Liver (tissue), 3 donors: ENCODE measurements at regions not wholly inside any gene's neighbourhood (a gene's known extent, or its start where the extent isn't known, plus 50 kb on each side); places are given as distances from the start of the nearest gene placed in this dataset.

Experiments
- EGR1 ChIP-seq, 2 donors: IDR thresholded peaks; 2 replicates each; pipeline ENCODE4 v1.6.1; 2016 to 2018; ENCODE audit warnings: antibody characterized with exemption in 2 of 2, low read depth in 2 of 2
- GABPA ChIP-seq, 2 donors: IDR thresholded peaks in 1 of 2; conservative IDR thresholded peaks in 1 of 2; 2 replicates each; pipeline ENCODE4 v1.6.1; 2016; ENCODE audit warnings: antibody characterized with exemption in 2 of 2, mild to moderate bottlenecking in 1 of 2, moderate library complexity in 1 of 2
- NR2F2 ChIP-seq: IDR thresholded peaks from 2 replicates; pipeline ENCODE4 v1.6.1; 2016; ENCODE audit warnings: antibody characterized with exemption
- RAD21 ChIP-seq, 2 donors: IDR thresholded peaks; 2 replicates each; pipeline ENCODE4 v1.6.1; 2016; ENCODE audit warnings: antibody characterized with exemption in 2 of 2, mild to moderate bottlenecking in 2 of 2
- RXRA ChIP-seq, 2 donors: IDR thresholded peaks; 2 replicates each; pipeline ENCODE4 v1.6.1; 2017 to 2018; ENCODE audit warnings: antibody characterized with exemption in 2 of 2, mild to moderate bottlenecking in 1 of 2
- TF ChIP-seq, protein P1 (sequence below): fragments of 150-350 bp; IDR thresholded peaks from 2 replicates; pipeline ENCODE4 v1.5.1; 2017; ENCODE audit warnings: improper control_type of control experiment, low read depth, low read length; ENCODE audit not compliant: missing input control
- TF ChIP-seq, protein P2 (sequence below): IDR thresholded peaks from 2 replicates; pipeline ENCODE4 v1.6.1; 2016; ENCODE audit warnings: antibody characterized with exemption
- TF ChIP-seq, protein P3 (sequence below): IDR thresholded peaks from 2 replicates; pipeline ENCODE4 v1.6.1; 2016; ENCODE audit warnings: antibody characterized with exemption, mild to moderate bottlenecking
- donor health status: healthy.
- donor health status: healthy.

DNA sequence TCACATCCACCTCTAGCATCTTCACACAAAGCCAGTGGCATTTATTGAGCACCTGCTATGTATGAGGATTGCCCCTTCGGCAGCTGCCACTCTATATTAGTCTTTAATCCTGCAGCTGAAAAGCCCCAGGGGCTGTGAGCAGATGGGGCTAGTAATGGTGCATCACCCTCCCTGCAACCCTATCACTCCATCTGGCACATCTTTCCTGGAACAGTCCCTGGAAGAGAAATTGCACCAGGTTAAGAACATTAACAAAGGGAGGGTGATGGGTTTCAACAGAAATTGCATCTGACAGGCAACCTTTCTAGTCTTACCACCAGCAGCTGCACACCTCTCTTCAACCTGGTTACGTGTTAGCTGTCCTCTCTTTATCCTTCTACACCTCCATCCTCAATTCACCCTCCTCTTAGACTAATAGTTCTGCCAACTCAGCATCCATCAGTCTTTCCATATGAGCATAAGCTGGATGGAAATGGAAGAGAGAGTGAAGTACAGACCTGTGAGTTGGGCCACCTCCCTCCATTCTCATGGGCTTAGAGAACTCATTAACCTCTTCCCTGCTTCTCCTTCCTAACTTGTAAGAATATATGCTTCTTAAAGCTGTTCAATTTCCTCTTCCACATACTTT lies 168.6 kb upstream of the NEBL start:
- TF ChIP-seq EGR1 (IDR thresholded peaks at IDR 0.05; ENCODE audit: low read depth in 2 of 2) (no peak), RAD21 (IDR thresholded peaks at IDR 0.05) (no peak), GABPA (IDR thresholded peaks at IDR 0.05 in 1 of 2, conservative IDR thresholded peaks at IDR 0.05 in 1 of 2) (no peak), RXRA (IDR thresholded peaks at IDR 0.05) (no peak), NR2F2 (no peak)
- TF ChIP-seq, protein P1, sequence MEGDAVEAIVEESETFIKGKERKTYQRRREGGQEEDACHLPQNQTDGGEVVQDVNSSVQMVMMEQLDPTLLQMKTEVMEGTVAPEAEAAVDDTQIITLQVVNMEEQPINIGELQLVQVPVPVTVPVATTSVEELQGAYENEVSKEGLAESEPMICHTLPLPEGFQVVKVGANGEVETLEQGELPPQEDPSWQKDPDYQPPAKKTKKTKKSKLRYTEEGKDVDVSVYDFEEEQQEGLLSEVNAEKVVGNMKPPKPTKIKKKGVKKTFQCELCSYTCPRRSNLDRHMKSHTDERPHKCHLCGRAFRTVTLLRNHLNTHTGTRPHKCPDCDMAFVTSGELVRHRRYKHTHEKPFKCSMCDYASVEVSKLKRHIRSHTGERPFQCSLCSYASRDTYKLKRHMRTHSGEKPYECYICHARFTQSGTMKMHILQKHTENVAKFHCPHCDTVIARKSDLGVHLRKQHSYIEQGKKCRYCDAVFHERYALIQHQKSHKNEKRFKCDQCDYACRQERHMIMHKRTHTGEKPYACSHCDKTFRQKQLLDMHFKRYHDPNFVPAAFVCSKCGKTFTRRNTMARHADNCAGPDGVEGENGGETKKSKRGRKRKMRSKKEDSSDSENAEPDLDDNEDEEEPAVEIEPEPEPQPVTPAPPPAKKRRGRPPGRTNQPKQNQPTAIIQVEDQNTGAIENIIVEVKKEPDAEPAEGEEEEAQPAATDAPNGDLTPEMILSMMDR = no peak
- TF ChIP-seq, protein P2, sequence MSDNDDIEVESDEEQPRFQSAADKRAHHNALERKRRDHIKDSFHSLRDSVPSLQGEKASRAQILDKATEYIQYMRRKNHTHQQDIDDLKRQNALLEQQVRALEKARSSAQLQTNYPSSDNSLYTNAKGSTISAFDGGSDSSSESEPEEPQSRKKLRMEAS = no peak
- TF ChIP-seq, protein P3, sequence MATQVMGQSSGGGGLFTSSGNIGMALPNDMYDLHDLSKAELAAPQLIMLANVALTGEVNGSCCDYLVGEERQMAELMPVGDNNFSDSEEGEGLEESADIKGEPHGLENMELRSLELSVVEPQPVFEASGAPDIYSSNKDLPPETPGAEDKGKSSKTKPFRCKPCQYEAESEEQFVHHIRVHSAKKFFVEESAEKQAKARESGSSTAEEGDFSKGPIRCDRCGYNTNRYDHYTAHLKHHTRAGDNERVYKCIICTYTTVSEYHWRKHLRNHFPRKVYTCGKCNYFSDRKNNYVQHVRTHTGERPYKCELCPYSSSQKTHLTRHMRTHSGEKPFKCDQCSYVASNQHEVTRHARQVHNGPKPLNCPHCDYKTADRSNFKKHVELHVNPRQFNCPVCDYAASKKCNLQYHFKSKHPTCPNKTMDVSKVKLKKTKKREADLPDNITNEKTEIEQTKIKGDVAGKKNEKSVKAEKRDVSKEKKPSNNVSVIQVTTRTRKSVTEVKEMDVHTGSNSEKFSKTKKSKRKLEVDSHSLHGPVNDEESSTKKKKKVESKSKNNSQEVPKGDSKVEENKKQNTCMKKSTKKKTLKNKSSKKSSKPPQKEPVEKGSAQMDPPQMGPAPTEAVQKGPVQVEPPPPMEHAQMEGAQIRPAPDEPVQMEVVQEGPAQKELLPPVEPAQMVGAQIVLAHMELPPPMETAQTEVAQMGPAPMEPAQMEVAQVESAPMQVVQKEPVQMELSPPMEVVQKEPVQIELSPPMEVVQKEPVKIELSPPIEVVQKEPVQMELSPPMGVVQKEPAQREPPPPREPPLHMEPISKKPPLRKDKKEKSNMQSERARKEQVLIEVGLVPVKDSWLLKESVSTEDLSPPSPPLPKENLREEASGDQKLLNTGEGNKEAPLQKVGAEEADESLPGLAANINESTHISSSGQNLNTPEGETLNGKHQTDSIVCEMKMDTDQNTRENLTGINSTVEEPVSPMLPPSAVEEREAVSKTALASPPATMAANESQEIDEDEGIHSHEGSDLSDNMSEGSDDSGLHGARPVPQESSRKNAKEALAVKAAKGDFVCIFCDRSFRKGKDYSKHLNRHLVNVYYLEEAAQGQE = no peak
